ENCODE measurements at regions not wholly inside any gene's neighbourhood (a gene's known extent, or its start where the extent isn't known, plus 50 kb on each side); places are given as distances from the start of the nearest gene placed in this dataset.

GRCh38 chr2:237262838-237263771 lies 150.9 kb downstream of the COL6A3 start:
- TF ChIP-seq CTCF (IDR thresholded peaks at IDR 0.05) (no peak), POLR2A (IDR thresholded peaks at IDR 0.05) (no peak), EP300 (IDR thresholded peaks at IDR 0.05) (no peak)

Measured in ovary (tissue), 3 donors.